ENCODE measurements at regions not wholly inside any gene's neighbourhood (a gene's known extent, or its start where the extent isn't known, plus 50 kb on each side); places are given as distances from the start of the nearest gene placed in this dataset.

- no peak for DNase-seq
These were observed 586.9 kb downstream of the PCDH7 start for GRCh38 chr4:31307029-31307428.

- DNase-seq, result no peak
These were observed 604.6 kb downstream of the PCDH7 start for GRCh38 chr4:31324814-31325213.

GRCh38 chr4:31325300-31325699, 605.1 kb downstream of the PCDH7 start:
- DNase-seq, result no peak

- DNase-seq, result no peak
These were observed 606.9 kb downstream of the PCDH7 start for GRCh38 chr4:31327031-31327430.

GRCh38 chr4:31328932-31329331, 608.8 kb downstream of the PCDH7 start:
- no peak for DNase-seq

- no peak for DNase-seq
These were observed 614.1 kb downstream of the PCDH7 start for GRCh38 chr4:31334086-31334910.

GRCh38 chr4:31338000-31338399, 617.8 kb downstream of the PCDH7 start:
- DNase-seq, result no peak

- DNase-seq, result no peak
These were observed 621.6 kb downstream of the PCDH7 start for GRCh38 chr4:31341601-31342359.

GRCh38 chr4:31343061-31343460, 622.9 kb downstream of the PCDH7 start:
- DNase-seq, result no peak

- no peak for DNase-seq
These were observed 629.7 kb downstream of the PCDH7 start for GRCh38 chr4:31349907-31350306.

- no peak for DNase-seq
These were observed 631.5 kb downstream of the PCDH7 start for GRCh38 chr4:31351695-31352094.

- DNase-seq, result no peak
These were observed 636.7 kb downstream of the PCDH7 start for GRCh38 chr4:31356839-31357238.

- no peak for DNase-seq
These were observed 640.6 kb downstream of the PCDH7 start for GRCh38 chr4:31360786-31361185.

- DNase-seq, result no peak
These were observed 642.6 kb downstream of the PCDH7 start for GRCh38 chr4:31362756-31363155.

GRCh38 chr4:31365006-31365690, 645.0 kb downstream of the PCDH7 start:
- no peak for DNase-seq

- no peak for DNase-seq
These were observed 645.9 kb downstream of the PCDH7 start for GRCh38 chr4:31366041-31366440.

- no peak for DNase-seq
These were observed 650.8 kb downstream of the PCDH7 start for GRCh38 chr4:31370866-31371465.

GRCh38 chr4:31374256-31374960, 654.2 kb downstream of the PCDH7 start:
- DNase-seq, result no peak

- DNase-seq, result no peak
These were observed 655.8 kb downstream of the PCDH7 start for GRCh38 chr4:31375936-31376335.

- DNase-seq, result no peak
These were observed 659.2 kb downstream of the PCDH7 start for GRCh38 chr4:31379364-31379763.

GRCh38 chr4:31383767-31384166, 663.6 kb downstream of the PCDH7 start:
- no peak for DNase-seq

GRCh38 chr4:31390849-31391248, 670.7 kb downstream of the PCDH7 start:
- DNase-seq, result no peak

GRCh38 chr4:31391976-31392375, 671.8 kb downstream of the PCDH7 start:
- DNase-seq, result no peak

Data from right hindlimb (tissue), 1 donor.